ENCODE measurements at regions not wholly inside any gene's neighbourhood (a gene's known extent, or its start where the extent isn't known, plus 50 kb on each side); places are given as distances from the start of the nearest gene placed in this dataset.
"Not testable (repeated sequence)": the region's sequence is repeated elsewhere in the genome, so short reads cannot be mapped to it uniquely, and the experiment has no call there.

DNA sequence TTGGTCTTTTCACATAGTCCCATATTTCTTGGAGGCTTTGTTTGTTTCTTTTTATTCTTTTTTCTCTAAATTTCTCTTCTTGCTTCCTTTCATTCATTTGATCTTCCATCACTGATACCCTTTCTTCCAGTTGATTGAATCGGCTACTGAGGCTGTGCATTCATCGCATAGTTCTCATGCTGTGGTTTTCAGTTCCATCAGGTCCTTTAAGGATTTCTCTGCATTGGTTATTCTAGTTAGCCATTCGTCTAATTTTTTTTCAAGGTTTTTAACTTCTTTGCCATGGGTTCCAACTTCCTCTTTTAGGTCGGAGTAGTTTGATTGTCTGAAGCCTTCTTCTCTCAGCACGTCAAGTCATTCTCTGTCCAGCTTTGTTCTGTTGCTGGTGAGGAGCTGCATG is 342.4 kb downstream of the DCHS2 start:
- TF ChIP-seq, protein P1, sequence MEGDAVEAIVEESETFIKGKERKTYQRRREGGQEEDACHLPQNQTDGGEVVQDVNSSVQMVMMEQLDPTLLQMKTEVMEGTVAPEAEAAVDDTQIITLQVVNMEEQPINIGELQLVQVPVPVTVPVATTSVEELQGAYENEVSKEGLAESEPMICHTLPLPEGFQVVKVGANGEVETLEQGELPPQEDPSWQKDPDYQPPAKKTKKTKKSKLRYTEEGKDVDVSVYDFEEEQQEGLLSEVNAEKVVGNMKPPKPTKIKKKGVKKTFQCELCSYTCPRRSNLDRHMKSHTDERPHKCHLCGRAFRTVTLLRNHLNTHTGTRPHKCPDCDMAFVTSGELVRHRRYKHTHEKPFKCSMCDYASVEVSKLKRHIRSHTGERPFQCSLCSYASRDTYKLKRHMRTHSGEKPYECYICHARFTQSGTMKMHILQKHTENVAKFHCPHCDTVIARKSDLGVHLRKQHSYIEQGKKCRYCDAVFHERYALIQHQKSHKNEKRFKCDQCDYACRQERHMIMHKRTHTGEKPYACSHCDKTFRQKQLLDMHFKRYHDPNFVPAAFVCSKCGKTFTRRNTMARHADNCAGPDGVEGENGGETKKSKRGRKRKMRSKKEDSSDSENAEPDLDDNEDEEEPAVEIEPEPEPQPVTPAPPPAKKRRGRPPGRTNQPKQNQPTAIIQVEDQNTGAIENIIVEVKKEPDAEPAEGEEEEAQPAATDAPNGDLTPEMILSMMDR (IDR thresholded peaks at IDR 0.05): not testable (repeated sequence)
- TF ChIP-seq POLR2A (IDR thresholded peaks at IDR 0.05): not testable (repeated sequence)
